H1 (cell line): ENCODE measurements at regions not wholly inside any gene's neighbourhood (a gene's known extent, or its start where the extent isn't known, plus 50 kb on each side); places are given as distances from the start of the nearest gene placed in this dataset.

Experiments used
- CTCF ChIA-PET: fragments of 300-600 bp; sonication (Branson Sonifier 250); formaldehyde crosslinking; loops from one replicate; lab custom pipeline; 2021; ENCODE audit not compliant: partially characterized antibody; lab: Charles Lee
- POLR2A ChIA-PET: fragments of 300-600 bp; sonication (Branson Sonifier 250); formaldehyde crosslinking; loops from one replicate; lab custom pipeline; 2021; ENCODE audit warnings: inconsistent platforms; ENCODE audit not compliant: partially characterized antibody; lab: Charles Lee
- DNase-seq, 2 experiments: peaks; one replicate each; pipeline versions ENCODE4 v3.0.0 to v3.0.0-alpha.2; 2010 to 2022; ENCODE audit warnings: low spot score in 2 of 2, low read depth in 1 of 2, mixed read lengths in 1 of 2
- FAIRE-seq: peaks from 2 replicates; lab custom pipeline; 2011; peaks lifted over from hg19 to GRCh38; lab: Jason Lieb, UNC
- H2AFZ ChIP-seq: 2 replicates; pipeline ENCODE4 v1.8.1; 2012; ENCODE audit warnings: low read length, inconsistent platforms
- H2AK5ac ChIP-seq: 2 replicates; pipeline ENCODE4 v1.6.1; 2013; ENCODE audit warnings: low read depth, low read length
- H2BK120ac ChIP-seq: replicated peaks from 2 replicates; pipeline ENCODE3; 2013; ENCODE audit warnings: low read depth, low read length, inconsistent platforms
- H2BK12ac ChIP-seq: 2 replicates; pipeline ENCODE4 v1.6.1; 2013; ENCODE audit warnings: low read depth, low read length
- H2BK15ac ChIP-seq: 2 replicates; pipeline ENCODE4 v1.6.1; 2013; ENCODE audit warnings: low read length
- H2BK20ac ChIP-seq: 2 replicates; pipeline ENCODE4 v1.6.1; 2013; ENCODE audit warnings: low read length
- H2BK5ac ChIP-seq: 2 replicates; pipeline ENCODE4 v1.6.1; 2013; ENCODE audit warnings: low read depth, low read length
- H3K14ac ChIP-seq: 2 replicates; pipeline ENCODE4 v1.6.1; 2013; ENCODE audit warnings: inconsistent platforms; ENCODE audit not compliant: insufficient read length
- H3K18ac ChIP-seq: 2 replicates; pipeline ENCODE4 v1.6.1; 2013; ENCODE audit warnings: low read length; ENCODE audit errors: extremely low read depth
- H3K23ac ChIP-seq: 2 replicates; pipeline ENCODE4 v1.6.1; 2013; ENCODE audit warnings: inconsistent platforms; ENCODE audit not compliant: insufficient read length
- H3K23me2 ChIP-seq: 2 replicates; pipeline ENCODE4 v1.6.1; 2013; ENCODE audit warnings: low read depth, low read length
- H3K27ac ChIP-seq: 2 replicates; pipeline ENCODE4 v1.6.1; 2011; ENCODE audit warnings: low read depth, low read length, inconsistent platforms
- H3K27me3 ChIP-seq, 4 experiments: replicated peaks in 1 of 4; 1 replicate in 1 of 4; 2 replicates in 3 of 4; pipeline versions ENCODE4 v1.6.1 to v1.8.1; 2011 to 2013; ENCODE audit warnings: low read length in 3 of 4, mild to moderate bottlenecking in 3 of 4, inconsistent platforms in 2 of 4, mixed read lengths in 2 of 4, moderate library complexity in 1 of 4; ENCODE audit not compliant: control insufficient read depth in 3 of 4, insufficient read depth in 3 of 4; ENCODE audit errors: extremely low read depth in 1 of 4
- H3K36me3 ChIP-seq, 4 experiments: 2 replicates each; pipeline versions ENCODE4 v1.6.1 to v1.8.1; 2011 to 2013; ENCODE audit warnings: mild to moderate bottlenecking in 4 of 4, low read length in 3 of 4, moderate library complexity in 2 of 4, control low read depth in 1 of 4, inconsistent platforms in 1 of 4; ENCODE audit not compliant: insufficient read depth in 4 of 4, control insufficient read depth in 2 of 4
- H3K4ac ChIP-seq: replicated peaks from 2 replicates; pipeline ENCODE3; 2013; ENCODE audit warnings: low read length, low read depth, mixed read lengths, inconsistent platforms; ENCODE audit not compliant: insufficient read length
- H3K4me1 ChIP-seq, 4 experiments: replicated peaks in 1 of 4; 1 replicate in 1 of 4; 2 replicates in 3 of 4; pipeline versions ENCODE4 v1.6.1 to v1.8.1; 2011 to 2013; ENCODE audit warnings: low read length in 3 of 4, inconsistent platforms in 2 of 4, mixed read lengths in 1 of 4; ENCODE audit not compliant: insufficient read depth in 4 of 4, control insufficient read depth in 3 of 4
- H3K4me2 ChIP-seq, 2 experiments: 2 replicates each; pipeline versions ENCODE4 v1.6.1 to v1.8.1; 2011 to 2013; ENCODE audit warnings: low read depth in 2 of 2, low read length in 2 of 2, control low read depth in 1 of 2, inconsistent platforms in 1 of 2, mild to moderate bottlenecking in 1 of 2; ENCODE audit not compliant: insufficient read depth in 1 of 2
- H3K4me3 ChIP-seq, 4 experiments: fragments of 200-600, 300-600 bp in 1 of 4; sonication (generic), shearing (Covaris generic), sonication (Bioruptor Twin) in 1 of 4; 2 replicates each; pipeline versions ENCODE4 v1.5.1 to v1.8.1; 2011 to 2016; ENCODE audit warnings: low read length in 4 of 4, low read depth in 3 of 4, control low read depth in 2 of 4, inconsistent platforms in 2 of 4, mild to moderate bottlenecking in 2 of 4, mixed read lengths in 1 of 4, moderate library complexity in 1 of 4; ENCODE audit not compliant: insufficient read depth in 2 of 4; ENCODE audit errors: extremely low read depth in 1 of 4
- H3K56ac ChIP-seq: replicated peaks from 2 replicates; pipeline ENCODE3; 2013; ENCODE audit warnings: low read depth, mild to moderate bottlenecking, mixed read lengths, low read length, inconsistent platforms; ENCODE audit not compliant: insufficient read length
- H3K79me1 ChIP-seq: 2 replicates; pipeline ENCODE4 v1.6.1; 2013; ENCODE audit warnings: low read depth, low read length, control low read depth
- H3K79me2 ChIP-seq, 2 experiments: 2 replicates each; pipeline versions ENCODE4 v1.6.1 to v1.8.1; 2012 to 2013; ENCODE audit warnings: low read length in 2 of 2, mild to moderate bottlenecking in 2 of 2, inconsistent platforms in 1 of 2; ENCODE audit not compliant: insufficient read depth in 2 of 2, control insufficient read depth in 1 of 2
- H3K9ac ChIP-seq, 4 experiments: replicated peaks in 1 of 4; 1 replicate in 1 of 4; 2 replicates in 3 of 4; pipeline versions ENCODE4 v1.6.1 to v1.8.1; 2011 to 2013; ENCODE audit warnings: low read depth in 3 of 4, low read length in 3 of 4, control low read depth in 2 of 4, mild to moderate bottlenecking in 2 of 4, moderate library complexity in 2 of 4, inconsistent platforms in 1 of 4; ENCODE audit errors: extremely low read depth in 1 of 4
- H3K9me3 ChIP-seq, 2 experiments: 2 replicates each; pipeline versions ENCODE4 v1.6.1 to v1.8.1; 2012 to 2013; ENCODE audit warnings: mild to moderate bottlenecking in 2 of 2, moderate library complexity in 2 of 2, control low read depth in 1 of 2, inconsistent platforms in 1 of 2, low read depth in 1 of 2, low read length in 1 of 2, mixed read lengths in 1 of 2; ENCODE audit not compliant: insufficient read depth in 2 of 2
- H4K20me1 ChIP-seq, 2 experiments: replicated peaks in 1 of 2; 2 replicates each; pipeline versions ENCODE3 to v1.8.1; 2011 to 2013; ENCODE audit warnings: inconsistent platforms in 2 of 2, low read length in 2 of 2, mild to moderate bottlenecking in 1 of 2; ENCODE audit not compliant: insufficient read depth in 2 of 2, control insufficient read depth in 1 of 2
- H4K5ac ChIP-seq: 2 replicates; pipeline ENCODE4 v1.6.1; 2013; ENCODE audit warnings: low read length, low read depth, mixed read lengths, inconsistent platforms; ENCODE audit not compliant: insufficient read length
- H4K8ac ChIP-seq: 2 replicates; pipeline ENCODE4 v1.8.0; 2013; ENCODE audit warnings: mild to moderate bottlenecking, moderate library complexity, low read length, inconsistent platforms; ENCODE audit not compliant: insufficient read depth; ENCODE audit errors: extremely low read depth
- H4K91ac ChIP-seq: replicated peaks from 2 replicates; pipeline ENCODE3; 2013; ENCODE audit warnings: low read length, mixed read lengths, inconsistent platforms; ENCODE audit not compliant: insufficient read length
- CHD2 ChIP-seq: IDR thresholded peaks from 2 replicates; pipeline ENCODE4 v1.6.1; 2012; ENCODE audit warnings: low read length, improper control_type of control experiment
- KDM1A ChIP-seq: fragments of 200-600, 300-600 bp; sonication (generic); IDR thresholded peaks from 2 replicates; pipeline ENCODE4 v1.7.1; 2016; ENCODE audit warnings: mild to moderate bottlenecking, low read length, borderline replicate concordance
- RNF2 ChIP-seq: fragments of 200-900, 300-1000 bp; sonication (generic); IDR thresholded peaks from 2 replicates; pipeline ENCODE4 v1.7.1; 2016; ENCODE audit warnings: borderline replicate concordance, low read depth, mild to moderate bottlenecking, antibody characterized with exemption, low read length; ENCODE audit not compliant: poor library complexity, severe bottlenecking; ENCODE audit errors: missing control alignments
- WGBS, 2 experiments: shearing (Covaris generic) in 1 of 2; methylation state at CpG; one replicate each; pipeline versions ENCODE4 v1.1.6 to v1.1.7; 2013 to 2015; ENCODE audit warnings: low lambda C conversion rate in 2 of 2, mixed read lengths in 2 of 2, inconsistent platforms in 1 of 2, low coverage in 1 of 2, missing lambda C conversion rate in 1 of 2; ENCODE audit not compliant: insufficient replicate concordance in 2 of 2, insufficient coverage in 1 of 2, insufficient read length in 1 of 2; ENCODE audit errors: extremely low coverage in 1 of 2, missing lambda C conversion rate in 1 of 2; 5-methylcytosine and 5-hydroxymethylcytosine counted together

GRCh38 chr10:125442856-125443540 lies 240.0 kb downstream of the TEX36 start:
- no peak overlapping the region for H3K18ac ChIP-seq
- no peak overlapping the region for H2BK5ac ChIP-seq
- no peak overlapping the region for H4K8ac ChIP-seq
- ChIA-PET CTCF (interaction anchor here (2.6 kb wide), 1 partner anchor 11 kb away, joined by 9 read pairs; no protein-coding TSS in a partner anchor), POLR2A (no interaction called here)
- H3K4ac ChIP-seq = no peak overlapping the region
- no peaks in the 10 kb centered on the region for H3K4me1 ChIP-seq
- H3K56ac ChIP-seq = no peak overlapping the region
- no peak overlapping the region for H4K91ac ChIP-seq
- no peaks in the 10 kb centered on the region for H3K79me2 ChIP-seq
- H2BK120ac ChIP-seq = no peak overlapping the region
- DNase-seq (no peak), FAIRE-seq (no peak)
- H2AK5ac ChIP-seq = no peak overlapping the region
- H3K27ac ChIP-seq = no peak overlapping the region
- H4K20me1 ChIP-seq = no peaks in the 10 kb centered on the region
- H3K4me3 ChIP-seq = no peak overlapping the region
- H3K9ac ChIP-seq = no peak overlapping the region
- H3K36me3 ChIP-seq = no peaks in the 10 kb centered on the region
- H3K27me3 ChIP-seq = no peaks in the 10 kb centered on the region; a peak in 1 of 7 replicates
- no peak overlapping the region for H2BK20ac ChIP-seq
- H3K23me2 ChIP-seq = no peaks in the 10 kb centered on the region
- no peak overlapping the region for H3K23ac ChIP-seq
- H2BK15ac ChIP-seq = no peak overlapping the region
- H2AFZ ChIP-seq = no peak overlapping the region
- no peak for TF ChIP-seq RNF2
- no peak for TF ChIP-seq CHD2
- no peak for TF ChIP-seq KDM1A
- no peak overlapping the region for H3K4me2 ChIP-seq
- no peak overlapping the region for H3K14ac ChIP-seq
- 88% methylated on average over 11 of the region's 13 CpGs; no CpG with 5 or more reads in 1 of the 2 experiments for WGBS, 2 experiments
- H3K79me1 ChIP-seq = no peaks in the 10 kb centered on the region
- H3K9me3 ChIP-seq = no peaks in the 10 kb centered on the region
- H4K5ac ChIP-seq = no peak overlapping the region
- H2BK12ac ChIP-seq = no peak overlapping the region
